Inferior parietal cortex (tissue), 1 donor: ENCODE measurements at regions not wholly inside any gene's neighbourhood (a gene's known extent, or its start where the extent isn't known, plus 50 kb on each side); places are given as distances from the start of the nearest gene placed in this dataset.

Source experiments
- DNase-seq: peaks from one replicate; pipeline ENCODE4 v3.0.0-alpha.2; 2016; ENCODE audit errors: extremely low spot score

DNA sequence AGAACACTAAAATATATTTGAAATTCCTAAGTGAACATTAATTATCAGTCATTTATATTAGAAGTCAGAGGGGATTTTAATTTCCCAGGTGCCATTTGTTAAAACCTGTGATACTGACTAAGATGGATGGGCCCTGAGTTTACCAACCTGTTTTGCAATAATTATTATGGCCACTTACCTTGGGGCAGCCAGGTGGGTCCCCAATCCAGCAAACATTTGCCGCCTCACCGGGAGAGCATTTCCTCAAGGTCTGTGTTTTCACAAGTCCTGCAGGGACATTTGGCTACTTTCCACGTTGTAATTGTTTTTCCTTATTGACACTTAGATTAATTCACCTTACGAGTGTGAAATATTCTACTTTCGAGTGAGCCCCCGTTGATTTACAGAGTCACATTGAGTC lies 251.2 kb upstream of the PPP2R2D start:
- DNase-seq, result no peak

GRCh38 chr10:131650169-131650705 lies 250.6 kb upstream of the PPP2R2D start:
- DNase-seq, result no peak

DNA sequence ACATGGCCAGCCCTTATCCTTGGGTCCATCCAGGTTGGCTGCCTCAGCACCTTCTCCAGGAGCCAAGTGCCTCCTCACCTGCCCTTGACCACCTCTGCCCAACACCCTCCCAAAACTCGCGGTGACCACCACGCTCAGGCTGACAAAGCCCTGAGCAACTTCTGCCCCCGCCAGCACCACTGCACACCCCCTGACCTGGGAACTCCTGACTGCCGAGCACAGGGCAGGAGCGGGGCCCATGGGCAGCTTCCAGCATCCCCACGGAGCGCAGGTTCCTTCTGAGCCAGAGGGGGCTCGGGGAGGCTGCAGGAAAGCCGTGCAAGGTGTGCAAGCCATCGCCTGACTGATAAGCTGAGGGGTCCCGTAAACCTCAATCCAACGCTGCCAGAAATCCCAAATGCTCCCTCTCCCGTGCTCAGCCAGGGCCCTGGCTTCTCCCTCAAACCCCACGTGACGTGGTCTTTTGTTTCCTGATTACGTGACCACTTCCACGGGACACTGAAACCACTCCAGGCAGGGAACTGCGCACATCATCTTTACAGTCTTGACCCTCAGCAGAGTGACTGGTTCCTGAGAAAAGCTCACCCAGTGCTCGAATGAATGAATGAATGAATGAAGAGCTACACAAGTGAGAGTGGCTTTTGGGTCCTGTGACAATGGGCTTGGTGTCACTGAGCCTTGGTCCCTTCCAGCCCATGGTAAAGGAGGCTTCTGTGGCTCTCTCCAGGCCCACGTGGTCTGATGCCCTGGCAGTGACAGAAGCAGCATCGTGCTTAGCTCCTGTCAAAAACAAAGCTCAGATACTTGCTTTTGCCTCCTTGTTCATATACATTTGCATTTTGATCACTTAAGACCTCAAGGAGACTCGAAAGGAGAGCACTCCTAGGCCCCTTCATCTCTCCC lies 249.8 kb upstream of the PPP2R2D start:
- DNase-seq, result no peak

DNA sequence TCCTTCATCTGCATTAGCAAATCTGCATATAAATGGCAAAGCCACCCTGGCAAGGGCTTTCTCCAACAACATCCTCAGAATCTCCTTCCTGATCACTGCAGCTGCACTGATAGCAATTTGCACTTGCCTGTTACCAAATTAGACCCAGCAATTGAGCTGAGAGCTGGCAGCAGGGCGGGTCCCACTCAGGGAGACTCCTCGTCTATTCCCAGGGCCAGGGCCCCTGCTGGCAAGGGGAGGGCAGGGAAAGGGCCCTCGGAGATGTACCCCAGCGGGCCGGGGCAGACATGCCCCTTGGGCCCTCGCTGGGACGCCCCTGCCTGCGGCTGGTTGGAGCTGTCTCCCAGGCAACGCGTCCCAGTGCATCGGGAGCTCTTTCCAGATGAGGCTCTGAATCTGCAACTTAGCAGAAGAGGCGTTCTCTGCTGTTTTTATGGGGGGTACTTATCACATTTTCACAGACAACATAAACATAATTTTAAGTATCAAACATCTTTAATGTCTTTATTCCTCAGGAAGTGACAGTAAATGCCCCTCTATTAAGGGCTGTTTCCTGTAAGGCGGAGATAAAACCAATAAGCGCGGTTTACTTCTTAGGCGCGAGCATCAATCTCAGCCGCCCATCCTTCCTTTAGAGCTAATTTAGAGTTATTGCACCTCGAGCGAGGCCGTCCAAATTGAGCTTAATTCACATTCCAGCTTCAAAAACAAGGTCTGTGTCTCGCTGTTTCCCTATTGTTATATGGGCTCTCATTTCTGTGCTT lies 249.0 kb upstream of the PPP2R2D start:
- peak; percentile 31 for DNase-seq

- no peak for DNase-seq
These were observed 248.2 kb upstream of the PPP2R2D start for GRCh38 chr10:131652438-131653139.

GRCh38 chr10:131653140-131653539 lies 247.7 kb upstream of the PPP2R2D start:
- DNase-seq, result no peak

GRCh38 chr10:131653554-131654470 lies 247.0 kb upstream of the PPP2R2D start:
- no peak for DNase-seq

GRCh38 chr10:131654471-131655087 lies 246.2 kb upstream of the PPP2R2D start:
- DNase-seq, result no peak

DNA sequence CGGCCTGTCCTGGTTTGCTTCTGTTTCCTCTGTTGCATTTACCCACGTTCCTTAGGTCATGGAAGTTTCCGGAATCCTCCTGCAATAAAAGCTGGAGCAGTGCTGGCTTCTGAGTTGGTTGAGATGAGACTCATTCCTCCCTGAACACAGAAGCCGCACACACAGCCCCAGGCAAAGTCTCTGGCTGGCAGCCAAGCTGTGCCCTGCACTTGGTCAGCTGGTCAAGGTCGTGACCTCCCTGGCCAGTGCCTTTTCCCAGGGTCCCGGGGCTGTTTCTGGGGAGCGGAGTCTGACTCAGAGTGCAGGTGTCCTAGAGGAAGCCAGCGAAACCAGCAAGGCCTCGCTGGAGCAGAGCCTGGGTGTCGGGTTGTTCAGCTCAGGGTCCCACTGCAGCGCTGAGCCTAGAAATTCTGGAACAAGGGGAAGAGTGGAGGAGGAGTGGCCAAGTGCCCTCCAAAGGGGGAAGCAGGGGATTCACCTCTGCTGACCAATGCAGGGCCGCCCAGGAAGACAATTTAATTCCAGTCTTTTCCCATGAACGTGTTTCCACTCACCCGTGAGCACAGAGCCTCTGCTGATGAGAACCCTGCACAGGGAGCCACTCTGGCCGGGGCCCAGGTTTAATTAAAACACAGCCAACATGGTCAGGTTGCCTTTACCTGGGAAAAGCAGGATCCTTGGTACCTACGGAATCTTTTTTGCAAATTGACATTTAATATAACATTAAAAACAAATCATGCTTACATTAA lies 245.5 kb upstream of the PPP2R2D start:
- DNase-seq, result no peak

- no peak for DNase-seq
These were observed 244.8 kb upstream of the PPP2R2D start for GRCh38 chr10:131656009-131656408.

DNA sequence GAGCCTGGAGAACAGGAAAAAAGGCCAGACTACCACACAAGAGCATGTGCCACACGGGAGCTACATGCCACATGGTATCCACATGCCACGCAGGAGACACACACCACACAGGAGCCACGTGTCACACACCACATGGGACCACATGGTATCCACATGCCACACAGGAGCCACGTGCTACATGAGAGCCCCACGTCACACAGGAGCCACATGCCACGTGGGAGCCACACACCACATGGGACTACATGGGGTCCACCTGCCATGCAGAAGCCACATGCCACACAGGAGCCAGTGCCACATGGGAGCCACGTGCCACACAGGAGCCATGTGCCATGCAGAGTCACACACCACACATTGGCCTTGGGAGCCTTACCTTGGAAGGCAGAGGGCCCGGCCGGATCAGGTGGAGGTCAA lies 244.4 kb upstream of the PPP2R2D start:
- DNase-seq, result no peak

- no peak for DNase-seq
These were observed 243.4 kb upstream of the PPP2R2D start for GRCh38 chr10:131657318-131657984.

DNA sequence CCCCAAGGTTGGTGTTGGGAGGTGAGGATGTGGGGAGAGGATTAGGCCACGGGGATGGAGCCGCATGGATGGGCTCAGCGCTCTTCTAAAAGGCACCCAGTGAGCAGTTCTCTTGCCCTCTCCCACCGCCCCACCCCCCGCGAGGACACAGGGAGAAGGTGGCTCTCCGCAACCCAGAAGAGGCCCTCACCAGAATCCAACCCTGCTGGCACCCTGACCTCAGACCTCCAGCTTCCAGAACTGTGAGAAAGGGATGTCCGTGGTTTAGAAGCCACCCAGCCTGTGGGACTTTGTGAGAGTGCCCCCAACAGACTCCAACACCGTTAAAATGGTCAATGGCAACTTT lies 242.8 kb upstream of the PPP2R2D start:
- no peak for DNase-seq

- DNase-seq, result no peak
These were observed 242.2 kb upstream of the PPP2R2D start for GRCh38 chr10:131658476-131659110.

- DNase-seq, result no peak
These were observed 240.4 kb upstream of the PPP2R2D start for GRCh38 chr10:131660427-131660826.

DNA sequence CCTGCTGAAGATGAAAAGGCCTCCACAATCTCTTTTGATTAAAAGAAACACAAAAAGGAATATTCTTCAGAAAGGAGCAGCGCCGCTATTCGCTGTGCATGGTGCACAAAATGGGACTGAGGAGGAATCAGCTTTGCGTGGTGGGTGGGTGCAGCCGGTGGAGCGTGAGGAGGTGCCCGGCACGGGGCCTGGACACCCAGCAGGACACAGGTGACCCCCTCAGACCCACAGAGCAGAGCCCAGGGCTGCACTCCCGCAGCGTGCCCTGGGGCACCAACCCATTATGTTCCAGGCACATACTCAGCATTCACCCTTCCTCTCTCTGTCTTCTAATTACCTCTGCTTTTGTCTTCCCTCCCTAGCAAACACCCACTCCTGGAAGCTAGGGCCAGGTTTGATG lies 238.0 kb upstream of the PPP2R2D start:
- DNase-seq, result no peak

DNA sequence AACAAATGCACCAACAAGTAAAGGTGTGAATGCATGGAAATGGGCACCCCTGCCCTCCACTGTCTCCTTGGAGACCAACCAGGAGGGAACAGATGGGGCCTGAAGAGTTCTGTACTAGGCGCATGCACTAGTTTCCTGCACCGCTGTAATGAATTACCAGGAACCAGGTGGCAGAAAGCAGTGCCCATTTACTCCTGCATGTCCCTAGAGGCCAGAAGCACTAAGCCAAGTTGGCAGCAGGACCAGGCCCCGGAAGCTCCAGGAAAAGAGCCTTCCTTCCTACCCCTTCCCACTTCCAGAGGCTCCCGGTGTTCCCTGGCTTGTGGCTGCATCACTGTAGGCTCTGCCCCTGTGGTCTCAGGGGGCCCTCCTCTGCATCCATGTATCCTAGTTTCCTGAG lies 237.5 kb upstream of the PPP2R2D start:
- no peak for DNase-seq

DNA sequence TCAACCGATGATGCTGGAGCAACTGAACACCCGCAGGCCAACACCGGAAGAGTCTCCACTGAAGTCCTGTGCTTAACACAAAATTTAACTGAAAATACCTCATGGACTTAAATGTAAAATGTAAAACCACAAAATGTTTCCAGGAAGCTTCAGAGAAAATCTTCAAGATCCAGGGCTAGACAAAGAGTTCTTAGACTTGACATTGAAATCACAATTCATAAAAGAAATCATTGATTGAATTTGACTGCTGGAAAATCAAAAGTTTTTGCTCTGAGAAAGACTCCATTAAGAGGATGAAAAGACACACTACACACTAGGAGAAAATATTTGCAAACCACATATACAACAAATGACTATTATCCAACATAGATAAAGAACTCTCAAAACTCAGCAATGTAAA lies 234.7 kb upstream of the PPP2R2D start:
- DNase-seq, result no peak

DNA sequence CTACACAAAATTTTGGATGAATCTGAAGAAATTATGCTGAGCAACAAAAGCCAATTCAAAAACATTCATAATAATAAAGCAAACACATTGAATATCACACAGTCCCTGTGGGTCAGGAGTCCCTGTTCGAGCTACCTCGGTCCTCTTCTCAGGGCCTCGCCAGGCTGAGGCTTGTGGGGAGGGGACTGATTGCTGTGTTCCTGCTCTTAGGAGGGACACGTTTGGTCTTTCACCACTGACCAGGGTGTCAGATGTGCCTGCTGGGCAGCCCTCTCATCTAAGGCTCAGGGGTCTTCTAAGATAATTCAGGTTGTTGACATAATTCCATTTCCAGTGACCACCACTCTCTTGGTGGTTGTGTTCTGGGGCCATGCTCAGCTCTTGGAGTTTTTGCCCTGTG lies 233.8 kb upstream of the PPP2R2D start:
- no peak for DNase-seq
